ENCODE measurements at regions not wholly inside any gene's neighbourhood (a gene's known extent, or its start where the extent isn't known, plus 50 kb on each side); places are given as distances from the start of the nearest gene placed in this dataset.

DNA sequence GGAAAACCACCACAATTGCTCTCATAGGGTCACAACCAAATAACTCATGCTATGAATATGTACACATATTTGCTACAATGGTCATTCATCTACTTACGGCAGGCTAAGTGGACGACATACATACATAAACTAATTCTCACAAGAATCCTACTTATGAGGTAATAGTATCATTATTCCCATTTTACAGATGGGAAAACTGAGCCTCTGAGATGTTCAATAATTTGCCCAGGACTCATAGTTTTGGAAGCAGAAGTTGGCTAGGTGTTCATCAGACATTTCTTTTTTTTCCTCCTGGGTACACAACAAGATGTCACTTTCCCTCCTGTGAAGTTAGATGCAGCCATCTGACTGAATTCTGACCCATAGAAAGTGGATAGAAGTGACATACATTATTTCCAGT lies 89.0 kb upstream of the PKDCC start:
- Mint-ChIP-seq H3K4me1 (ENCODE audit: low read depth) (no peaks in the 10 kb centered on the region), H3K9me3 (no peaks in the 10 kb centered on the region), H3K36me3 (ENCODE audit: low read depth) (no peaks in the 10 kb centered on the region), H3K27ac (no peak overlapping the region), H3K27me3 (ENCODE audit: insufficient read depth) (peaks cover 55% of the 10 kb centered on the region), H3K4me3 (no peak overlapping the region)
- TF ChIP-seq, protein P1, sequence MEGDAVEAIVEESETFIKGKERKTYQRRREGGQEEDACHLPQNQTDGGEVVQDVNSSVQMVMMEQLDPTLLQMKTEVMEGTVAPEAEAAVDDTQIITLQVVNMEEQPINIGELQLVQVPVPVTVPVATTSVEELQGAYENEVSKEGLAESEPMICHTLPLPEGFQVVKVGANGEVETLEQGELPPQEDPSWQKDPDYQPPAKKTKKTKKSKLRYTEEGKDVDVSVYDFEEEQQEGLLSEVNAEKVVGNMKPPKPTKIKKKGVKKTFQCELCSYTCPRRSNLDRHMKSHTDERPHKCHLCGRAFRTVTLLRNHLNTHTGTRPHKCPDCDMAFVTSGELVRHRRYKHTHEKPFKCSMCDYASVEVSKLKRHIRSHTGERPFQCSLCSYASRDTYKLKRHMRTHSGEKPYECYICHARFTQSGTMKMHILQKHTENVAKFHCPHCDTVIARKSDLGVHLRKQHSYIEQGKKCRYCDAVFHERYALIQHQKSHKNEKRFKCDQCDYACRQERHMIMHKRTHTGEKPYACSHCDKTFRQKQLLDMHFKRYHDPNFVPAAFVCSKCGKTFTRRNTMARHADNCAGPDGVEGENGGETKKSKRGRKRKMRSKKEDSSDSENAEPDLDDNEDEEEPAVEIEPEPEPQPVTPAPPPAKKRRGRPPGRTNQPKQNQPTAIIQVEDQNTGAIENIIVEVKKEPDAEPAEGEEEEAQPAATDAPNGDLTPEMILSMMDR (IDR thresholded peaks at IDR 0.05): no peak
- DNase-seq: no peak

DNA sequence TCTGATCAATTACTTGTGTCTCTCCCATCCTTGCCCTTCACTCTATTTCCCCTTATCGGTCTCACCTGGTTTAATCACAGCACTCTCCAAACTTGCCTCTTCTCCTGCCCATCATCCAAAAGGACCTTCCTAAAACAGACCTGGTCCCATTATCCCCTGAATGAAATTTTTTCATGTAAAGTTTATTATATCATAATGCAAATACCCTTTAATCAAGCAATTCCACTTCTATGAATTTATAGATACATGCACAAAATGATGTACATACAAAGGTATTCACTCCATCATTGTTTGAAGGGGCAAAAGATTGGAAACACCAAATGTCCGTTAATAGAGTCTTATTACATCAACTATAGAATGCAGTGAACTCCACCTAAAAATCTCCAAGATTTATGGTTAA lies 88.1 kb upstream of the PKDCC start:
- Mint-ChIP-seq H3K9me3 (no peaks in the 10 kb centered on the region), H3K36me3 (ENCODE audit: low read depth) (no peaks in the 10 kb centered on the region), H3K27ac (no peak overlapping the region), H3K4me1 (ENCODE audit: low read depth) (no peaks in the 10 kb centered on the region), H3K4me3 (no peak overlapping the region), H3K27me3 (ENCODE audit: insufficient read depth) (peaks cover 59% of the 10 kb centered on the region)
- TF ChIP-seq, protein P1 (IDR thresholded peaks at IDR 0.05): no peak
- DNase-seq: no peak

DNA sequence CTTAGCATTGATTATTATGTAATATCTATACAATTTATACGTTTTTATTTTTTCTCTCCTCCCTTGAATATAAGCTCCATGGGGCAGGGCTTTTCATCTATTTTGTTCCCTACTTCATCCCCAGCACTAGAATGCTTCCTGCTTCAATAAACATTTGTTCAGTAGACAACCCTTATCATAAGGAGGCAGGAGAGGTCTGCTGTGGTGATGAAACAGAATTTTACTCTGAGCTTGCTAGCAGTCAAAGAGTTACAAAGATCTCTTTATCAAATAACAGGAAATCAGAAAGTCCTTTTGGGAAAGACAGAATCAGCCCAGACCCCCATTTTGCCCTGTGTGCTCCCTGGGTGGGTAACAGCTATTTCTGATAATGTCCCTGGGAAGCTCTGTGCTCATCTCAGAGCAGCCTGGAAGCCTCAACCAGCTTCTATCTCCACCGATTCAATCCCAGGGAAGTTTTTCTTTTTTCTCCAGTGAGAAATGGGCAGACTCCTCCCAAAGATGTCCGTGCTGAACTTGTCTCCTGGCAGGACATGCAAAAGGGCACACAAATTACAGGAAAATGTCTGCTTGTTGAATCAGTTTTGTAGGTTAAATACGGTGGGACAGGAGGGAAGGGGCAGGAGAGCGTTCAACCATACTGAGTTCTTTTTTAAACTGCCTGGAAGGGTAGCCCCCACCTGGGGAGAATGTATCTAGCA lies 84.7 kb upstream of the PKDCC start:
- Mint-ChIP-seq H3K4me1 (ENCODE audit: low read depth) (peaks cover 20% of the 10 kb centered on the region), H3K36me3 (ENCODE audit: low read depth) (no peaks in the 10 kb centered on the region), H3K4me3 (no peak overlapping the region), H3K27me3 (ENCODE audit: insufficient read depth) (peaks cover 48% of the 10 kb centered on the region), H3K9me3 (no peaks in the 10 kb centered on the region), H3K27ac (no peak overlapping the region)
- DNase-seq: no peak
- TF ChIP-seq, protein P1 (IDR thresholded peaks at IDR 0.05): no peak

DNA sequence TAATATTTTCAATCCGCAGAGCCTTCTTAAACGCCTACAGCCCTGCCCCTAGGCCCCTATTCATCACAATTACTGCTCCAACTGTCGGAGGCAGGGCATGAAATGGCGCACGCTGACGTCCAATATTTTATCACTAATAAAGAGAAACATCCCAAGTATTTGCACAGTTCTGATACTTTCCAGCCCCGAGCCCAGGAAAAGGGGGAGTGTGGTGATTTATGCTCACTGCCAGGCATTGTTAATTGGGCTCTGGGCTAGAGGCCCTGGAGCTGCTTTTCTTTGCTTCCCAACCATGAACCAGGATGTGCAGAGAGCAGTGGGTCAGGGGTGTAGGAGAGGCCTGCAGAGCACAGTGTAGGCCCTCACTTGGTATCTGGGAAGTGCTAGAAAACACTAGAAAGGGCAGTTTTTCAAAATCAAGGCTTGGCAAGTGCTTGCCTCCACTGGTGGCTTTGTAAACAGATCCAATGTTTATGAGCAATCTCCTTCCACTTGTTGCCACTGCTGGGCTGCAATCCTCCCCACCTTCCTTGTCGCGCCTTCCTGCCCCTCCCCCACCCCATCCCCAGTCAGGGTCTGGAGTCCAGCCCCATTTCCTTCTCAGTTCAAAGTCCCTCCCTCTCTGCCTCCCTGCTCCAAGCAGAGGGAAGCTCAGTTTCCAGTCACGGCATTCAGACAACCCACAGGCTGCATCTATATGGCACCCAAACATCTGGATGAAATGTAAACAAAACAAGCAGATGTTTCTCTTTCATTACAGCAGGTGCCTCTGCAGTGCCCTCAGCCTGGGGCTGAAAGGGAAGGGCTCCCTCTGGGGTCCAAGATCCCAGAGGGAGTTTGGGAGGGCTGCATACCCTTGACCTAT lies 83.9 kb upstream of the PKDCC start:
- Mint-ChIP-seq H3K27me3 (ENCODE audit: insufficient read depth) (peaks cover 49% of the 10 kb centered on the region), H3K36me3 (ENCODE audit: low read depth) (no peaks in the 10 kb centered on the region), H3K4me1 (ENCODE audit: low read depth) (peaks cover 20% of the 10 kb centered on the region), H3K9me3 (no peaks in the 10 kb centered on the region), H3K4me3 (no peak overlapping the region), H3K27ac (no peak overlapping the region)
- no peak for DNase-seq
- TF ChIP-seq, protein P1 (IDR thresholded peaks at IDR 0.05): no peak

DNA sequence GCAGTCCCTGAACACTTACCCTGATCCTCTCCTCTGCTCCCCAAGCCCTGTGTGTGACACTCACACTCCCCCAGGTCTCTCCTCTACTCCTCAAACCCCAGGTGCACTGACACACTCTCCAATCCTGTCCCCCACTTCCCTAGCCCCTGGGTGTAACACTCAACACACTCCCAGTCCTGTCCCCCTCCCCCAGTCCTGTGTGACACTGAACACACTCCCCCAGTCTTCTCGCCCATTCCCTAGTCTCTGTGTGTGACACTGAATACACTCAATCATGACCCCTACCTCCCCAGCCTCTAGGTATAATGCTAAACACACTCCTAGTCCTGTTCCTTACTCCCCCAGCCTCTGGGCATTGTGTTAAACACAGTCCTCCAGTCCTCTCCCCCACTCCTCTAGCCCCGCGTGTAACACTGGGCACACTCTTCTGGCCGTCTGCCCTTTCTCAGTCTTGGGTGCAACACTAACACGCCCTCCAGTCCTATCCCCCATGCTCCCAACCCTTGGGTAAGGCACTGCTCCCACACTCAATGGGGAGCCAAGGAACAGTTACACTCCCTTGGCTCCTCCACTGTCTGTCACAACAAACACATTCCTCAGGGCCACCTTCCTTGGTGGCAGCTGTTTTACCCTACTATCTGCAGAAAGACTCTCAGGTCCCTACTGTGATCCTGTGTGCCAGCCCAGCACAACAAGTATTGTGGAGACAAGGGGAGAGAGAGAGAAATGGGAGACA lies 82.5 kb upstream of the PKDCC start:
- no peaks in the 10 kb centered on the region for H3K9me3 Mint-ChIP-seq
- peak overlapping the region; percentile 46; the same call in 1 of the 2 replicates for H3K4me3 Mint-ChIP-seq
- no peak overlapping the region for H3K27ac Mint-ChIP-seq
- peaks cover 57% of the 10 kb centered on the region for H3K27me3 Mint-ChIP-seq (ENCODE audit: insufficient read depth)
- TF ChIP-seq, protein P1 (IDR thresholded peaks at IDR 0.05): no peak
- peaks cover 20% of the 10 kb centered on the region for H3K4me1 Mint-ChIP-seq (ENCODE audit: low read depth)
- no peaks in the 10 kb centered on the region for H3K36me3 Mint-ChIP-seq (ENCODE audit: low read depth)
- DNase-seq: no peak

All from HFFc6 (cell line).